ENCODE measurements at regions not wholly inside any gene's neighbourhood (a gene's known extent, or its start where the extent isn't known, plus 50 kb on each side); places are given as distances from the start of the nearest gene placed in this dataset.

- no peaks in the 10 kb centered on the region for H3K36me3 ChIP-seq
- DNase-seq: no peak
- intact Hi-C loops (cut with DNase I): no loop called here
- H3K27me3 ChIP-seq: no peaks in the 10 kb centered on the region
- H3K4me3 ChIP-seq: no peak overlapping the region
- TF ChIP-seq POLR2A (IDR thresholded peaks at IDR 0.05) (no peak), CTCF (IDR thresholded peaks at IDR 0.05) (no peak), EP300 (IDR thresholded peaks at IDR 0.05) (no peak)
- 25 to 55% (median 40%) methylated on average over 6 of the region's 6 CpGs for WGBS, 3 donors
- H3K4me1 ChIP-seq (ENCODE audit: insufficient read depth): peaks cover 2% of the 10 kb centered on the region
- H3K9me3 ChIP-seq: no peaks in the 10 kb centered on the region
- H3K27ac ChIP-seq: no peak overlapping the region
Observed at GRCh38 chr7:52406808-52407207, 628.6 kb upstream of the POM121L12 start.

- WGBS, 3 donors: 73 to 87% (median 74%) methylated on average over 3 of the region's 3 CpGs
- TF ChIP-seq EP300 (IDR thresholded peaks at IDR 0.05): no peak
- no peak for TF ChIP-seq POLR2A (IDR thresholded peaks at IDR 0.05)
- TF ChIP-seq CTCF (IDR thresholded peaks at IDR 0.05): no peak
Observed at GRCh38 chr7:52382731-52383130, 652.7 kb upstream of the POM121L12 start.

GRCh38 chr7:52369922-52370321 lies 665.5 kb upstream of the POM121L12 start:
- Histone ChIP-seq H3K27me3 (no peaks in the 10 kb centered on the region), H3K4me3 (no peak overlapping the region), H3K27ac (no peak overlapping the region), H3K4me1 (ENCODE audit: insufficient read depth) (no peaks in the 10 kb centered on the region), H3K9me3 (no peaks in the 10 kb centered on the region), H3K36me3 (no peaks in the 10 kb centered on the region)
- DNase-seq: no peak
- TF ChIP-seq EP300 (IDR thresholded peaks at IDR 0.05): no peak
- no peak for TF ChIP-seq POLR2A (IDR thresholded peaks at IDR 0.05)
- no peak for TF ChIP-seq CTCF (IDR thresholded peaks at IDR 0.05)
- intact Hi-C loops (cut with DNase I): no loop called here
- 89 to 92% (median 90%) methylated on average over 4 of the region's 4 CpGs for WGBS, 3 donors

More at GRCh38 chr7:52382731-52383130, 652.7 kb upstream of the POM121L12 start:
- H3K4me1 ChIP-seq (ENCODE audit: insufficient read depth): no peaks in the 10 kb centered on the region
- no peak for DNase-seq
- H3K9me3 ChIP-seq: no peaks in the 10 kb centered on the region
- H3K27me3 ChIP-seq: no peaks in the 10 kb centered on the region
- no peak overlapping the region for H3K27ac ChIP-seq
- intact Hi-C loops (cut with DNase I): no loop called here
- H3K4me3 ChIP-seq: no peak overlapping the region
- H3K36me3 ChIP-seq: no peaks in the 10 kb centered on the region

GRCh38 chr7:52365349-52365748 lies 670.1 kb upstream of the POM121L12 start:
- DNase-seq: no peak
- Histone ChIP-seq H3K27ac (no peak overlapping the region), H3K9me3 (no peaks in the 10 kb centered on the region), H3K36me3 (no peaks in the 10 kb centered on the region), H3K27me3 (no peaks in the 10 kb centered on the region), H3K4me1 (ENCODE audit: insufficient read depth) (no peaks in the 10 kb centered on the region), H3K4me3 (no peak overlapping the region)
- TF ChIP-seq CTCF (IDR thresholded peaks at IDR 0.05) (no peak), POLR2A (IDR thresholded peaks at IDR 0.05) (no peak), EP300 (IDR thresholded peaks at IDR 0.05) (no peak)
- intact Hi-C loops (cut with DNase I): no loop called here

- Histone ChIP-seq H3K9me3 (no peaks in the 10 kb centered on the region), H3K36me3 (no peaks in the 10 kb centered on the region), H3K4me3 (no peak overlapping the region), H3K4me1 (ENCODE audit: insufficient read depth) (no peaks in the 10 kb centered on the region), H3K27me3 (no peaks in the 10 kb centered on the region), H3K27ac (no peak overlapping the region)
- WGBS, 3 donors: 90 to 97% (median 96%) methylated on average over 19 of the region's 19 CpGs
- intact Hi-C loops (cut with DNase I): no loop called here
- TF ChIP-seq EP300 (IDR thresholded peaks at IDR 0.05) (no peak), CTCF (IDR thresholded peaks at IDR 0.05) (no peak), POLR2A (IDR thresholded peaks at IDR 0.05) (no peak)
- no peak for DNase-seq
Observed at GRCh38 chr7:52362521-52362920, 672.9 kb upstream of the POM121L12 start.
